WTC11 (cell line): ENCODE measurements at regions not wholly inside any gene's neighbourhood (a gene's known extent, or its start where the extent isn't known, plus 50 kb on each side); places are given as distances from the start of the nearest gene placed in this dataset.

Experiments
- ATAC-seq: fragments of 200-7000 bp; cut with Tn5 transposase; 2 replicates; pipeline ENCODE4 v1.10.0; 2021; ENCODE audit warnings: mild to moderate bottlenecking, moderate library complexity
- CTCF ChIA-PET: fragments of 300-600 bp; sonication (Branson Sonifier 250); formaldehyde crosslinking; loops from one replicate; lab custom pipeline; 2021; ENCODE audit warnings: antibody characterized with exemption; lab: Charles Lee
- POLR2A ChIA-PET: fragments of 350-600 bp; sonication (Branson Sonifier 250); formaldehyde crosslinking; loops from one replicate; lab custom pipeline; 2021; ENCODE audit warnings: antibody characterized with exemption; lab: Charles Lee
- DNase-seq: peaks from one replicate; pipeline ENCODE4 v3.0.0; 2021; ENCODE audit warnings: low spot score
- H3K27ac Mint-ChIP-seq: 2 replicates; pipeline ENCODE4 v1.8.0; 2021; ENCODE audit warnings: mixed read lengths
- H3K27me3 Mint-ChIP-seq: 2 replicates; pipeline ENCODE4 v1.8.0; 2021; ENCODE audit warnings: low read depth, mild to moderate bottlenecking, moderate library complexity, mixed read lengths
- H3K36me3 Mint-ChIP-seq: 2 replicates; pipeline ENCODE4 v1.8.0; 2021; ENCODE audit warnings: mixed read lengths
- H3K4me1 Mint-ChIP-seq: 2 replicates; pipeline ENCODE4 v1.8.0; 2022; ENCODE audit warnings: mixed read lengths
- H3K4me3 Mint-ChIP-seq: 2 replicates; pipeline ENCODE4 v1.8.0; 2021; ENCODE audit warnings: mild to moderate bottlenecking, moderate library complexity, mixed read lengths
- H3K9me3 Mint-ChIP-seq: 2 replicates; pipeline ENCODE4 v1.8.0; 2021; ENCODE audit warnings: mixed read lengths
- CREB1 ChIP-seq: sonication (generic); formaldehyde crosslinking; IDR thresholded peaks from 2 replicates; pipeline ENCODE4 v1.8.0; 2023; ENCODE audit warnings: mild to moderate bottlenecking, missing genetic modification reagents
- ETV6 ChIP-seq: sonication (generic); formaldehyde crosslinking; IDR thresholded peaks from 2 replicates; pipeline ENCODE4 v1.8.1; 2022; ENCODE audit warnings: mild to moderate bottlenecking, missing genetic modification reagents
- FOXP1 ChIP-seq: sonication (generic); formaldehyde crosslinking; IDR thresholded peaks from 2 replicates; pipeline ENCODE4 v1.8.0; 2022; ENCODE audit warnings: missing genetic modification reagents, mild to moderate bottlenecking, moderate library complexity, borderline replicate concordance
- GTF2I ChIP-seq: fragments of 250-450 bp; sonication (Bioruptor Pico); conservative IDR thresholded peaks from 2 replicates; pipeline ENCODE4 v1.4.0; 2021; ENCODE audit warnings: mild to moderate bottlenecking
- IRF2 ChIP-seq: sonication (generic); formaldehyde crosslinking; IDR thresholded peaks from 2 replicates; pipeline ENCODE4 v1.8.0; 2022; ENCODE audit warnings: low read depth, missing genetic modification reagents, borderline replicate concordance
- MYBL2 ChIP-seq: sonication (generic); formaldehyde crosslinking; IDR thresholded peaks from 2 replicates; pipeline ENCODE4 v1.8.1; 2023; ENCODE audit warnings: mild to moderate bottlenecking, moderate library complexity, missing genetic modification reagents
- NFE2L1 ChIP-seq: sonication (generic); formaldehyde crosslinking; IDR thresholded peaks from 2 replicates; pipeline ENCODE4 v1.8.1; 2023; ENCODE audit warnings: missing genetic modification reagents
- SMAD4 ChIP-seq: sonication (generic); formaldehyde crosslinking; IDR thresholded peaks from 2 replicates; pipeline ENCODE4 v1.8.0; 2022; ENCODE audit warnings: mild to moderate bottlenecking, missing genetic modification reagents
- TCF7 ChIP-seq: sonication (generic); formaldehyde crosslinking; IDR thresholded peaks from 2 replicates; pipeline ENCODE4 v1.8.0; 2022; ENCODE audit warnings: mild to moderate bottlenecking, low read depth, missing genetic modification reagents, moderate library complexity
- ZNF317 ChIP-seq: sonication (generic); formaldehyde crosslinking; IDR thresholded peaks from 2 replicates; pipeline ENCODE4 v1.8.1; 2023; ENCODE audit warnings: low read depth, mild to moderate bottlenecking, moderate library complexity, missing genetic modification reagents, borderline replicate concordance
- TF ChIP-seq, protein P1 (sequence below): sonication (generic); formaldehyde crosslinking; conservative IDR thresholded peaks from 2 replicates; pipeline ENCODE4 v1.8.1; 2023; ENCODE audit warnings: mild to moderate bottlenecking, low read depth, missing genetic modification reagents, moderate library complexity
- TF ChIP-seq, protein P2 (sequence below): sonication (generic); formaldehyde crosslinking; IDR thresholded peaks from 2 replicates; pipeline ENCODE4 v1.8.0; 2022; ENCODE audit warnings: mild to moderate bottlenecking, missing genetic modification reagents
- TF ChIP-seq, protein P3 (sequence below): sonication (generic); formaldehyde crosslinking; IDR thresholded peaks from 2 replicates; pipeline ENCODE4 v1.8.0; 2022; ENCODE audit warnings: mild to moderate bottlenecking, missing genetic modification reagents
- TF ChIP-seq, protein P4 (sequence below): sonication (generic); formaldehyde crosslinking; IDR thresholded peaks from 2 replicates; pipeline ENCODE4 v1.8.0; 2023; ENCODE audit warnings: missing genetic modification reagents
- TF ChIP-seq, protein P5 (sequence below): fragments of 250-450 bp; sonication (Bioruptor Pico); IDR thresholded peaks from 2 replicates; pipeline ENCODE4 v1.9.0; 2021; ENCODE audit warnings: mild to moderate bottlenecking, borderline replicate concordance
- TF ChIP-seq, protein P6 (sequence below): sonication (generic); formaldehyde crosslinking; IDR thresholded peaks from 2 replicates; pipeline ENCODE4 v1.8.1; 2023; ENCODE audit warnings: mild to moderate bottlenecking, missing genetic modification reagents

DNA sequence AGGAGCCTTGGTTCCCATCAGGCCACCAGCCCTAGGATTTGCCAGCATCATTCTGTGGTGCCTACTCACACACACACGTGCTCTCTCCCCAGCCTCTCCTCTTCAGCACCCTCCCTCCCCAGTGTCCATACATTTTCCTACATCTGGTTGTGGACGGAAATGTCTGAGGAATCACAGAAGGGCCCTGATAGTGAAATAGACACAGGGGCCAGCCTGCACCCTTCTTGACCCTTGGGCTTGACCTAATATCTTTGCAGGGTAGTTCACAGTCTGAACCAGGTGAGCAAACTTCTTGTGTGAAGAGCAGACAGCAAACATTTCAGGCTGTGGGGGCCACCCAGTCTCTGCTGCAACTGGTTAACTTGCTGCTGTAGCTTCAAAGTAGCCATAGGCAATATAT is 108.5 kb upstream of the NXT1 start:
- TF ChIP-seq, protein P1, sequence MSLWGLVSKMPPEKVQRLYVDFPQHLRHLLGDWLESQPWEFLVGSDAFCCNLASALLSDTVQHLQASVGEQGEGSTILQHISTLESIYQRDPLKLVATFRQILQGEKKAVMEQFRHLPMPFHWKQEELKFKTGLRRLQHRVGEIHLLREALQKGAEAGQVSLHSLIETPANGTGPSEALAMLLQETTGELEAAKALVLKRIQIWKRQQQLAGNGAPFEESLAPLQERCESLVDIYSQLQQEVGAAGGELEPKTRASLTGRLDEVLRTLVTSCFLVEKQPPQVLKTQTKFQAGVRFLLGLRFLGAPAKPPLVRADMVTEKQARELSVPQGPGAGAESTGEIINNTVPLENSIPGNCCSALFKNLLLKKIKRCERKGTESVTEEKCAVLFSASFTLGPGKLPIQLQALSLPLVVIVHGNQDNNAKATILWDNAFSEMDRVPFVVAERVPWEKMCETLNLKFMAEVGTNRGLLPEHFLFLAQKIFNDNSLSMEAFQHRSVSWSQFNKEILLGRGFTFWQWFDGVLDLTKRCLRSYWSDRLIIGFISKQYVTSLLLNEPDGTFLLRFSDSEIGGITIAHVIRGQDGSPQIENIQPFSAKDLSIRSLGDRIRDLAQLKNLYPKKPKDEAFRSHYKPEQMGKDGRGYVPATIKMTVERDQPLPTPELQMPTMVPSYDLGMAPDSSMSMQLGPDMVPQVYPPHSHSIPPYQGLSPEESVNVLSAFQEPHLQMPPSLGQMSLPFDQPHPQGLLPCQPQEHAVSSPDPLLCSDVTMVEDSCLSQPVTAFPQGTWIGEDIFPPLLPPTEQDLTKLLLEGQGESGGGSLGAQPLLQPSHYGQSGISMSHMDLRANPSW (CRISPR knock-in tag), result no peak
- TF ChIP-seq, protein P2, sequence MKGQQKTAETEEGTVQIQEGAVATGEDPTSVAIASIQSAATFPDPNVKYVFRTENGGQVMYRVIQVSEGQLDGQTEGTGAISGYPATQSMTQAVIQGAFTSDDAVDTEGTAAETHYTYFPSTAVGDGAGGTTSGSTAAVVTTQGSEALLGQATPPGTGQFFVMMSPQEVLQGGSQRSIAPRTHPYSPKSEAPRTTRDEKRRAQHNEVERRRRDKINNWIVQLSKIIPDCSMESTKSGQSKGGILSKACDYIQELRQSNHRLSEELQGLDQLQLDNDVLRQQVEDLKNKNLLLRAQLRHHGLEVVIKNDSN, result no peak
- no peak for TF ChIP-seq IRF2 (CRISPR knock-in tag)
- TF ChIP-seq, protein P3, sequence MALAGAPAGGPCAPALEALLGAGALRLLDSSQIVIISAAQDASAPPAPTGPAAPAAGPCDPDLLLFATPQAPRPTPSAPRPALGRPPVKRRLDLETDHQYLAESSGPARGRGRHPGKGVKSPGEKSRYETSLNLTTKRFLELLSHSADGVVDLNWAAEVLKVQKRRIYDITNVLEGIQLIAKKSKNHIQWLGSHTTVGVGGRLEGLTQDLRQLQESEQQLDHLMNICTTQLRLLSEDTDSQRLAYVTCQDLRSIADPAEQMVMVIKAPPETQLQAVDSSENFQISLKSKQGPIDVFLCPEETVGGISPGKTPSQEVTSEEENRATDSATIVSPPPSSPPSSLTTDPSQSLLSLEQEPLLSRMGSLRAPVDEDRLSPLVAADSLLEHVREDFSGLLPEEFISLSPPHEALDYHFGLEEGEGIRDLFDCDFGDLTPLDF (CRISPR knock-in tag), result no peak
- no peak for TF ChIP-seq CREB1 (CRISPR knock-in tag)
- TF ChIP-seq, protein P4, sequence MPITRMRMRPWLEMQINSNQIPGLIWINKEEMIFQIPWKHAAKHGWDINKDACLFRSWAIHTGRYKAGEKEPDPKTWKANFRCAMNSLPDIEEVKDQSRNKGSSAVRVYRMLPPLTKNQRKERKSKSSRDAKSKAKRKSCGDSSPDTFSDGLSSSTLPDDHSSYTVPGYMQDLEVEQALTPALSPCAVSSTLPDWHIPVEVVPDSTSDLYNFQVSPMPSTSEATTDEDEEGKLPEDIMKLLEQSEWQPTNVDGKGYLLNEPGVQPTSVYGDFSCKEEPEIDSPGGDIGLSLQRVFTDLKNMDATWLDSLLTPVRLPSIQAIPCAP (CRISPR knock-in tag), result no peak
- no peak for TF ChIP-seq ZNF317
- TF ChIP-seq, protein P5, sequence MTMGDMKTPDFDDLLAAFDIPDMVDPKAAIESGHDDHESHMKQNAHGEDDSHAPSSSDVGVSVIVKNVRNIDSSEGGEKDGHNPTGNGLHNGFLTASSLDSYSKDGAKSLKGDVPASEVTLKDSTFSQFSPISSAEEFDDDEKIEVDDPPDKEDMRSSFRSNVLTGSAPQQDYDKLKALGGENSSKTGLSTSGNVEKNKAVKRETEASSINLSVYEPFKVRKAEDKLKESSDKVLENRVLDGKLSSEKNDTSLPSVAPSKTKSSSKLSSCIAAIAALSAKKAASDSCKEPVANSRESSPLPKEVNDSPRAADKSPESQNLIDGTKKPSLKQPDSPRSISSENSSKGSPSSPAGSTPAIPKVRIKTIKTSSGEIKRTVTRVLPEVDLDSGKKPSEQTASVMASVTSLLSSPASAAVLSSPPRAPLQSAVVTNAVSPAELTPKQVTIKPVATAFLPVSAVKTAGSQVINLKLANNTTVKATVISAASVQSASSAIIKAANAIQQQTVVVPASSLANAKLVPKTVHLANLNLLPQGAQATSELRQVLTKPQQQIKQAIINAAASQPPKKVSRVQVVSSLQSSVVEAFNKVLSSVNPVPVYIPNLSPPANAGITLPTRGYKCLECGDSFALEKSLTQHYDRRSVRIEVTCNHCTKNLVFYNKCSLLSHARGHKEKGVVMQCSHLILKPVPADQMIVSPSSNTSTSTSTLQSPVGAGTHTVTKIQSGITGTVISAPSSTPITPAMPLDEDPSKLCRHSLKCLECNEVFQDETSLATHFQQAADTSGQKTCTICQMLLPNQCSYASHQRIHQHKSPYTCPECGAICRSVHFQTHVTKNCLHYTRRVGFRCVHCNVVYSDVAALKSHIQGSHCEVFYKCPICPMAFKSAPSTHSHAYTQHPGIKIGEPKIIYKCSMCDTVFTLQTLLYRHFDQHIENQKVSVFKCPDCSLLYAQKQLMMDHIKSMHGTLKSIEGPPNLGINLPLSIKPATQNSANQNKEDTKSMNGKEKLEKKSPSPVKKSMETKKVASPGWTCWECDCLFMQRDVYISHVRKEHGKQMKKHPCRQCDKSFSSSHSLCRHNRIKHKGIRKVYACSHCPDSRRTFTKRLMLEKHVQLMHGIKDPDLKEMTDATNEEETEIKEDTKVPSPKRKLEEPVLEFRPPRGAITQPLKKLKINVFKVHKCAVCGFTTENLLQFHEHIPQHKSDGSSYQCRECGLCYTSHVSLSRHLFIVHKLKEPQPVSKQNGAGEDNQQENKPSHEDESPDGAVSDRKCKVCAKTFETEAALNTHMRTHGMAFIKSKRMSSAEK (CRISPR knock-in tag), result no peak
- TF ChIP-seq TCF7 (CRISPR knock-in tag), result no peak
- TF ChIP-seq FOXP1, result no peak
- TF ChIP-seq ETV6, result no peak
- TF ChIP-seq MYBL2 (CRISPR knock-in tag), result no peak
- no peak for TF ChIP-seq SMAD4 (CRISPR knock-in tag)
- no peak for TF ChIP-seq GTF2I (CRISPR knock-in tag)
- TF ChIP-seq, protein P6, sequence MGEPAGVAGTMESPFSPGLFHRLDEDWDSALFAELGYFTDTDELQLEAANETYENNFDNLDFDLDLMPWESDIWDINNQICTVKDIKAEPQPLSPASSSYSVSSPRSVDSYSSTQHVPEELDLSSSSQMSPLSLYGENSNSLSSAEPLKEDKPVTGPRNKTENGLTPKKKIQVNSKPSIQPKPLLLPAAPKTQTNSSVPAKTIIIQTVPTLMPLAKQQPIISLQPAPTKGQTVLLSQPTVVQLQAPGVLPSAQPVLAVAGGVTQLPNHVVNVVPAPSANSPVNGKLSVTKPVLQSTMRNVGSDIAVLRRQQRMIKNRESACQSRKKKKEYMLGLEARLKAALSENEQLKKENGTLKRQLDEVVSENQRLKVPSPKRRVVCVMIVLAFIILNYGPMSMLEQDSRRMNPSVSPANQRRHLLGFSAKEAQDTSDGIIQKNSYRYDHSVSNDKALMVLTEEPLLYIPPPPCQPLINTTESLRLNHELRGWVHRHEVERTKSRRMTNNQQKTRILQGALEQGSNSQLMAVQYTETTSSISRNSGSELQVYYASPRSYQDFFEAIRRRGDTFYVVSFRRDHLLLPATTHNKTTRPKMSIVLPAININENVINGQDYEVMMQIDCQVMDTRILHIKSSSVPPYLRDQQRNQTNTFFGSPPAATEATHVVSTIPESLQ, result no peak
- TF ChIP-seq NFE2L1, result no peak
- Mint-ChIP-seq H3K9me3 (peaks cover 10% of the 10 kb centered on the region), H3K27me3 (peaks cover 18% of the 10 kb centered on the region), H3K36me3 (no peaks in the 10 kb centered on the region), H3K4me3 (no peak overlapping the region), H3K4me1 (no peaks in the 10 kb centered on the region), H3K27ac (no peak overlapping the region)
- ATAC-seq (no peak), DNase-seq (no peak)
- ChIA-PET POLR2A (no interaction called here), CTCF (no interaction called here)
